CD4-positive, alpha-beta T cell (primary cell): ENCODE measurements at regions not wholly inside any gene's neighbourhood (a gene's known extent, or its start where the extent isn't known, plus 50 kb on each side); places are given as distances from the start of the nearest gene placed in this dataset.

ENCODE experiments used
- ATAC-seq: fragments of 200-7000 bp; cut with Tn5 transposase; one replicate; pipeline ENCODE4 v1.10.0; 2022; ENCODE audit warnings: mild to moderate bottlenecking; ENCODE audit not compliant: poor library complexity
- CTCF ChIA-PET: fragments of 350-600 bp; sonication (Branson Sonifier 250); formaldehyde crosslinking; loops from one replicate; lab custom pipeline; 2021; ENCODE audit warnings: antibody characterized with exemption, inconsistent platforms; lab: Charles Lee
- POLR2A ChIA-PET: fragments of 350-600 bp; sonication (Branson Sonifier 250); formaldehyde crosslinking; loops from one replicate; lab custom pipeline; 2021; ENCODE audit warnings: antibody characterized with exemption, inconsistent platforms; lab: Charles Lee
- DNase-seq, 14 experiments: peaks; one replicate each; pipeline ENCODE4 v3.0.0-alpha.2; 2013 to 2020; ENCODE audit warnings: mixed read lengths in 2 of 14
- H3K27ac ChIP-seq, 2 donors: one replicate each; pipeline versions ENCODE4 v1.5.1 to v1.7.0; 2013; ENCODE audit warnings: low read length in 2 of 2, low read depth in 1 of 2, mild to moderate bottlenecking in 1 of 2
- H3K27me3 ChIP-seq, 2 experiments: 1 replicate in 1 of 2; 2 replicates in 1 of 2; pipeline versions ENCODE4 v1.6.1 to v1.7.0; 2013; ENCODE audit warnings: low read length in 2 of 2, control low read depth in 1 of 2, mild to moderate bottlenecking in 1 of 2, moderate library complexity in 1 of 2; ENCODE audit not compliant: insufficient read depth in 2 of 2, control insufficient read depth in 1 of 2
- H3K36me3 ChIP-seq: one replicate; pipeline ENCODE4 v1.6.1; 2013; ENCODE audit warnings: low read length, control low read depth; ENCODE audit not compliant: insufficient read depth
- H3K4me1 ChIP-seq: one replicate; pipeline ENCODE4 v1.6.1; 2013; ENCODE audit warnings: low read length, control low read depth; ENCODE audit not compliant: insufficient read depth
- H3K4me3 ChIP-seq: one replicate; pipeline ENCODE4 v1.5.1; 2013; ENCODE audit warnings: mild to moderate bottlenecking, low read length, moderate library complexity
- H3K9me3 ChIP-seq, 2 experiments: 1 replicate in 1 of 2; 2 replicates in 1 of 2; pipeline versions ENCODE4 v1.6.1 to v1.7.0; 2013; ENCODE audit warnings: low read length in 2 of 2, mild to moderate bottlenecking in 2 of 2, control low read depth in 1 of 2, moderate library complexity in 1 of 2; ENCODE audit not compliant: control insufficient read depth in 1 of 2, insufficient read depth in 1 of 2
- H3K27ac Mint-ChIP-seq: one replicate; pipeline ENCODE4 v1.8.0; 2020; ENCODE audit warnings: mixed read lengths
- H3K27me3 Mint-ChIP-seq: one replicate; pipeline ENCODE4 v1.8.0; 2021; ENCODE audit warnings: mixed read lengths
- H3K36me3 Mint-ChIP-seq: one replicate; pipeline ENCODE4 v1.8.0; 2021; ENCODE audit warnings: low read depth, mixed read lengths
- H3K4me1 Mint-ChIP-seq: one replicate; pipeline ENCODE4 v1.8.0; 2021; ENCODE audit warnings: low read depth, mixed read lengths
- H3K4me3 Mint-ChIP-seq: one replicate; pipeline ENCODE4 v1.8.0; 2020; ENCODE audit warnings: mild to moderate bottlenecking, mixed read lengths
- H3K9me3 Mint-ChIP-seq: one replicate; pipeline ENCODE4 v1.8.0; 2020; ENCODE audit warnings: mixed read lengths
- intact Hi-C, 2 experiments: fragments of 100-400 bp; cut with DNase I in 1 of 2; cut with micrococcal nuclease in 1 of 2; formaldehyde crosslinking; loops; one replicate each; pipeline versions ENCODE4 v1.15.1 to v1.9.0; 2023 to 2025; cut with DNase I, micrococcal nuclease
- TF ChIP-seq, protein P1 (sequence below): fragments of 200-600 bp; IDR thresholded peaks from one replicate; pipeline ENCODE4 v1.8.0; 2022; ENCODE audit warnings: antibody characterized with exemption, mild to moderate bottlenecking

DNA sequence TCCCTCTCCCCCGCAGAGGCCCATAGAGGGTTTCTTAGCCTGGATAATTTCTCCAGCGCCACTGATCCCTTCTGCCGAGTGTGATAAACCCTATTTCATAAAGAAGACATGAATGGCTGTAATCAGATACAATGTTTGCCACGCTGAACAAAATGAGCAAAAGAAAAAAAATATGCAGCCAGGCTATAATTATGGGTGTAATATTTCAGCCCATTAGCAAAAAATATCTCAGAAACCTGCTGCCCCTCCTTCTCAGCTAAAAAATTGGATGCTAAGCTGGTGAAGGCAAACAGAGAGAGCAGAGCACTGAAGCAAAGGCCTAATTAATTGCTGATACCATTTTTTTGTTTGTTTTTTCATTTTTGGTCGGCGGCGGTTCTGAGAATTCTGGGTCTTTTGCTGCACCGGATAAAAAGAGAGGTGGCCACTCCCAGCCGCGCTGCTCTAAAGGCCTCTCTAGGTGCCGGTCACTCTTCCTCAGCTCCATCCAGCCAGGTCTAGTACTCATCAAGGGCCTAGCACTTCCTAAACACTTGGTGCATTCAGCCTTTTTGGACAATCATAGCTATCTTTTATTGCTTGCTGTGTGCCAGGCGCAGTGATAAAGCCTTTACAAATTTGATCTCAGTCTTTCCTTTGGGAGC lies 128.7 kb upstream of the TLE3 start:
- ChIA-PET POLR2A (no interaction called here), CTCF (no interaction called here)
- Mint-ChIP-seq H3K9me3 (peaks cover 10% of the 10 kb centered on the region), H3K4me1 (peaks cover 12% of the 10 kb centered on the region), H3K4me3 (no peak overlapping the region), H3K36me3 (no peaks in the 10 kb centered on the region), H3K27ac (no peak overlapping the region), H3K27me3 (no peaks in the 10 kb centered on the region)
- intact Hi-C loops = loop anchor here in 1 of 2 experiments (10.0 kb wide), 1 partner anchor 138 kb away; no protein-coding TSS in a partner anchor
- Histone ChIP-seq H3K36me3 (no peaks in the 10 kb centered on the region), H3K27ac (no peak overlapping the region), H3K4me1 (no peaks in the 10 kb centered on the region), H3K9me3 (peaks cover 0 to 2% of the 10 kb centered on the region in 2 experiments), H3K4me3 (no peak overlapping the region), H3K27me3 (no peaks in the 10 kb centered on the region)
- TF ChIP-seq, protein P1, sequence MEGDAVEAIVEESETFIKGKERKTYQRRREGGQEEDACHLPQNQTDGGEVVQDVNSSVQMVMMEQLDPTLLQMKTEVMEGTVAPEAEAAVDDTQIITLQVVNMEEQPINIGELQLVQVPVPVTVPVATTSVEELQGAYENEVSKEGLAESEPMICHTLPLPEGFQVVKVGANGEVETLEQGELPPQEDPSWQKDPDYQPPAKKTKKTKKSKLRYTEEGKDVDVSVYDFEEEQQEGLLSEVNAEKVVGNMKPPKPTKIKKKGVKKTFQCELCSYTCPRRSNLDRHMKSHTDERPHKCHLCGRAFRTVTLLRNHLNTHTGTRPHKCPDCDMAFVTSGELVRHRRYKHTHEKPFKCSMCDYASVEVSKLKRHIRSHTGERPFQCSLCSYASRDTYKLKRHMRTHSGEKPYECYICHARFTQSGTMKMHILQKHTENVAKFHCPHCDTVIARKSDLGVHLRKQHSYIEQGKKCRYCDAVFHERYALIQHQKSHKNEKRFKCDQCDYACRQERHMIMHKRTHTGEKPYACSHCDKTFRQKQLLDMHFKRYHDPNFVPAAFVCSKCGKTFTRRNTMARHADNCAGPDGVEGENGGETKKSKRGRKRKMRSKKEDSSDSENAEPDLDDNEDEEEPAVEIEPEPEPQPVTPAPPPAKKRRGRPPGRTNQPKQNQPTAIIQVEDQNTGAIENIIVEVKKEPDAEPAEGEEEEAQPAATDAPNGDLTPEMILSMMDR = no peak
- ATAC-seq (no peak), DNase-seq (no peak)

DNA sequence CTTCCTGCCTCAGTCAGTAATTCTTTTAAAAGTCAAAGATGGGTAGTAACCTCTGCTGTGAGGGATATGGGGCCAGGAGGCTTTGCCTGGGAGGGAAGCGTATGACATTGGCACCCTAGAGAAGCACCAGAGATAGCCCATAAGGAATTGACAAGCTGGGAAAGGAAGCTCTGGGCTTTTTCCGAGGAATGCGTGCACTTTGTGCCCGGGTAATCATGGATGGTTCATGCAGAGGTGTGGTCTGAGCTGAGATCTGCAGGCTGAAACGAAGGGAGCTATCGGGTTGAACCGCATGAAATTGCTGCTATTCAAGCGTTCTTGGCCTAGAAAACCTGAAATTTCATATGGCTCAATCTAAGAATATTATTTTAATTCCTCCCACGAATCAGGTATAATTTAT lies 127.7 kb upstream of the TLE3 start:
- DNase-seq (no peak), ATAC-seq (no peak)
- H3K27ac Mint-ChIP-seq = no peak overlapping the region
- Histone ChIP-seq H3K27ac (no peak overlapping the region), H3K4me3 (no peak overlapping the region), H3K9me3 (no peaks in the 10 kb centered on the region), H3K4me1 (no peaks in the 10 kb centered on the region), H3K36me3 (no peaks in the 10 kb centered on the region), H3K27me3 (no peaks in the 10 kb centered on the region)
- H3K9me3 Mint-ChIP-seq = peaks cover 6% of the 10 kb centered on the region
- no peaks in the 10 kb centered on the region for H3K36me3 Mint-ChIP-seq
- intact Hi-C loops = loop anchor here in 1 of 2 experiments (10.0 kb wide), 1 partner anchor 139 kb away; no protein-coding TSS in a partner anchor
- TF ChIP-seq, protein P1 = no peak
- CTCF ChIA-PET = interaction anchor here (1.1 kb wide), 1 partner anchor 12 kb away, joined by 3 read pairs; no protein-coding TSS in a partner anchor
- POLR2A ChIA-PET = no interaction called here
- H3K4me1 Mint-ChIP-seq = peaks cover 12% of the 10 kb centered on the region
- H3K27me3 Mint-ChIP-seq = no peaks in the 10 kb centered on the region
- H3K4me3 Mint-ChIP-seq = no peak overlapping the region

DNA sequence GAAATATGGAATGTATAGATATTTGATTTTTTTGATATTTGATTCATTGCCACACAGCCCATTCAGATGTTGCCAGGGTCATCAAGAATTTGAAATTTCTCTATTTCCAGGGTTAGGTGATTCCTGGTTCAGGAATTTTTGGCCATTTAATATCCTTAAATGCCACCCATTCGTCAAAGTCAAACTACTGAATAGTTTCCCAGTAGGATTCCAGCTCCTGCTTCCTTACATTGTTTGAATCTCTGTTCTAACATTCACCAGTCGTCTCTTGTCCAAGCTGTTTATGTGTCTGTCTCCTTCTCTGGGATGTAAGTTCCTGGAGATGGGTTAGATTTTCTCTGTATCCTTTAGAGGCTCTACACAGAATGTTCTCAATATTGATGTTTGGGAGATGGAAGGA lies 124.9 kb upstream of the TLE3 start:
- Mint-ChIP-seq H3K4me3 (no peak overlapping the region), H3K27ac (no peak overlapping the region)
- intact Hi-C loops = loop anchor here in 1 of 2 experiments (10.0 kb wide), 1 partner anchor 142 kb away; no protein-coding TSS in a partner anchor

More for the DNA sequence above, 124.9 kb upstream of the TLE3 start:
- H3K4me3 ChIP-seq = no peak overlapping the region
- H3K4me1 ChIP-seq = no peaks in the 10 kb centered on the region
- no peaks in the 10 kb centered on the region for H3K9me3 Mint-ChIP-seq
- ChIA-PET CTCF (no interaction called here), POLR2A (no interaction called here)
- no peaks in the 10 kb centered on the region for H3K36me3 ChIP-seq
- no peaks in the 10 kb centered on the region for H3K27me3 Mint-ChIP-seq
- peaks cover 12% of the 10 kb centered on the region for H3K4me1 Mint-ChIP-seq
- no peaks in the 10 kb centered on the region for H3K9me3 ChIP-seq
- TF ChIP-seq, protein P1 = no peak
- H3K27ac ChIP-seq = no peak overlapping the region
- H3K36me3 Mint-ChIP-seq = no peaks in the 10 kb centered on the region
- no peak for ATAC-seq
- DNase-seq = no peak
- H3K27me3 ChIP-seq = no peaks in the 10 kb centered on the region
